ENCODE measurements at regions not wholly inside any gene's neighbourhood (a gene's known extent, or its start where the extent isn't known, plus 50 kb on each side); places are given as distances from the start of the nearest gene placed in this dataset.

GRCh38 chr4:160956875-160957274 is 1206.9 kb downstream of the FSTL5 start:
- FAIRE-seq (no peak), ATAC-seq (no peak), DNase-seq (ENCODE audit: low spot score) (no peak)
- Histone ChIP-seq H3K4me1 (ENCODE audit: insufficient read depth, low read length) (no peaks in the 10 kb centered on the region), H3K9me3 (ENCODE audit: low read length) (no peaks in the 10 kb centered on the region), H3K79me2 (ENCODE audit: insufficient read depth, low read length) (no peaks in the 10 kb centered on the region), H3K4me2 (ENCODE audit: low read depth, low read length) (no peak overlapping the region), H2AFZ (ENCODE audit: low read length) (no peak overlapping the region), H3K9ac (ENCODE audit: insufficient read depth, low read depth, low read length) (no peak overlapping the region), H4K20me1 (ENCODE audit: insufficient read depth, low read length) (no peaks in the 10 kb centered on the region), H3K4me3 (replicated peaks in 1 of 3; ENCODE audit: insufficient read depth in 1 of 3, low read depth in 2 of 3, low read length in 3 of 3) (no peak overlapping the region), H3K27ac (ENCODE audit: extremely low read length, insufficient read depth, low read length) (no peak overlapping the region), H3K27me3 (ENCODE audit: control insufficient read depth in 1 of 2, insufficient read depth in 2 of 2, low read length in 2 of 2) (no peaks in the 10 kb centered on the region), H3K36me3 (replicated peaks in 1 of 2; ENCODE audit: control insufficient read depth in 1 of 2, insufficient read depth in 2 of 2, low read length in 2 of 2) (no peaks in the 10 kb centered on the region)
- ChIA-PET POLR2A (no interaction called here), CTCF (ENCODE audit: low intra/inter-chr PET ratio, low total read pairs) (no interaction called here)
- in situ Hi-C loops (cut with HindIII; ENCODE audit: extremely low pct_ligation_motif_present, low pct_unique_long_range_greater_than_20kb): no loop called here
- BruUV-seq (replicated peaks): no TSS peak
- intact Hi-C loops (cut with micrococcal nuclease; ENCODE audit: unreplicated experiment): no loop called here
- TF ChIP-seq, protein P1, sequence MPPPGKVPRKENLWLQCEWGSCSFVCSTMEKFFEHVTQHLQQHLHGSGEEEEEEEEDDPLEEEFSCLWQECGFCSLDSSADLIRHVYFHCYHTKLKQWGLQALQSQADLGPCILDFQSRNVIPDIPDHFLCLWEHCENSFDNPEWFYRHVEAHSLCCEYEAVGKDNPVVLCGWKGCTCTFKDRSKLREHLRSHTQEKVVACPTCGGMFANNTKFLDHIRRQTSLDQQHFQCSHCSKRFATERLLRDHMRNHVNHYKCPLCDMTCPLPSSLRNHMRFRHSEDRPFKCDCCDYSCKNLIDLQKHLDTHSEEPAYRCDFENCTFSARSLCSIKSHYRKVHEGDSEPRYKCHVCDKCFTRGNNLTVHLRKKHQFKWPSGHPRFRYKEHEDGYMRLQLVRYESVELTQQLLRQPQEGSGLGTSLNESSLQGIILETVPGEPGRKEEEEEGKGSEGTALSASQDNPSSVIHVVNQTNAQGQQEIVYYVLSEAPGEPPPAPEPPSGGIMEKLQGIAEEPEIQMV (CRISPR knock-in tag; IDR thresholded peaks at IDR 0.05; ENCODE audit: low read depth): no peak
- no peak for TF ChIP-seq GLI4 (CRISPR knock-in tag; IDR thresholded peaks at IDR 0.05; ENCODE audit: borderline replicate concordance)
- TF ChIP-seq ONECUT2 (CRISPR knock-in tag; IDR thresholded peaks at IDR 0.05): no peak
- no peak for TF ChIP-seq SMC3 (IDR thresholded peaks at IDR 0.05; ENCODE audit: low read length)
- TF ChIP-seq FUBP1 (CRISPR knock-in tag; IDR thresholded peaks at IDR 0.05; ENCODE audit: borderline replicate concordance): no peak
- TF ChIP-seq ZNF816 (CRISPR knock-in tag; IDR thresholded peaks at IDR 0.05; ENCODE audit: borderline replicate concordance): no peak

DNA sequence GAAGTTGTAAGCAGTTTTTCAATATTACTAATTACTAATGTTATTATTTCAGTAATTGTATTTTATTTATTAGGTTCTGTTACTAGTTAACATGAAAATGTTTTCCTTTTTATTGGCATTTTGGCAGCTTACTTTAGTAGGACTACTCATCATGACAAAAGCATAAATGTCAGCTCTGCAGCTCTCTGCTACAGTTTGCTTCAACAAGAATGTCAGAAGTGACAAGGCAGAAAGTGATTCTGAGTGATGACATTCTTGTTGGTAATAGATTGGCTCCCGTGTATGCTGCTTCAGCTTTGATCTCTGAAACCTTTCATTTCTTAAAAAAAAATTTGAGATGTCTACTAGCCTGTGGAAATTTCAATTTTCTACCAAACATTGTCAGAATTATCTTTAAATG is 1193.9 kb downstream of the FSTL5 start:
- no peaks in the 10 kb centered on the region for H3K4me1 ChIP-seq (ENCODE audit: insufficient read depth, low read length)
- no peak overlapping the region for H3K4me2 ChIP-seq (ENCODE audit: low read depth, low read length)
- H3K27ac ChIP-seq (ENCODE audit: extremely low read length, insufficient read depth, low read length): no peak overlapping the region
- no peak overlapping the region for H3K9ac ChIP-seq (ENCODE audit: insufficient read depth, low read depth, low read length)
- no peaks in the 10 kb centered on the region for H3K9me3 ChIP-seq (ENCODE audit: low read length)
- ATAC-seq (no peak), DNase-seq (ENCODE audit: low spot score) (no peak), FAIRE-seq (no peak)
- ChIA-PET POLR2A (no interaction called here), CTCF (ENCODE audit: low intra/inter-chr PET ratio, low total read pairs) (no interaction called here)
- no peaks in the 10 kb centered on the region for H3K27me3 ChIP-seq (ENCODE audit: control insufficient read depth in 1 of 2, insufficient read depth in 2 of 2, low read length in 2 of 2)
- H4K20me1 ChIP-seq (ENCODE audit: insufficient read depth, low read length): no peaks in the 10 kb centered on the region
- no peaks in the 10 kb centered on the region for H3K79me2 ChIP-seq (ENCODE audit: insufficient read depth, low read length)
- intact Hi-C loops (cut with micrococcal nuclease; ENCODE audit: unreplicated experiment): no loop called here
- H3K4me3 ChIP-seq (replicated peaks in 1 of 3; ENCODE audit: insufficient read depth in 1 of 3, low read depth in 2 of 3, low read length in 3 of 3): no peak overlapping the region
- BruUV-seq (replicated peaks): no TSS peak
- H3K36me3 ChIP-seq (replicated peaks in 1 of 2; ENCODE audit: control insufficient read depth in 1 of 2, insufficient read depth in 2 of 2, low read length in 2 of 2): no peaks in the 10 kb centered on the region
- in situ Hi-C loops (cut with HindIII; ENCODE audit: extremely low pct_ligation_motif_present, low pct_unique_long_range_greater_than_20kb): no loop called here
- 0% methylated on average over 1 of the region's 1 CpG for WGBS (ENCODE audit: low lambda C conversion rate)
- no peak overlapping the region for H2AFZ ChIP-seq (ENCODE audit: low read length)
- TF ChIP-seq, protein P2, sequence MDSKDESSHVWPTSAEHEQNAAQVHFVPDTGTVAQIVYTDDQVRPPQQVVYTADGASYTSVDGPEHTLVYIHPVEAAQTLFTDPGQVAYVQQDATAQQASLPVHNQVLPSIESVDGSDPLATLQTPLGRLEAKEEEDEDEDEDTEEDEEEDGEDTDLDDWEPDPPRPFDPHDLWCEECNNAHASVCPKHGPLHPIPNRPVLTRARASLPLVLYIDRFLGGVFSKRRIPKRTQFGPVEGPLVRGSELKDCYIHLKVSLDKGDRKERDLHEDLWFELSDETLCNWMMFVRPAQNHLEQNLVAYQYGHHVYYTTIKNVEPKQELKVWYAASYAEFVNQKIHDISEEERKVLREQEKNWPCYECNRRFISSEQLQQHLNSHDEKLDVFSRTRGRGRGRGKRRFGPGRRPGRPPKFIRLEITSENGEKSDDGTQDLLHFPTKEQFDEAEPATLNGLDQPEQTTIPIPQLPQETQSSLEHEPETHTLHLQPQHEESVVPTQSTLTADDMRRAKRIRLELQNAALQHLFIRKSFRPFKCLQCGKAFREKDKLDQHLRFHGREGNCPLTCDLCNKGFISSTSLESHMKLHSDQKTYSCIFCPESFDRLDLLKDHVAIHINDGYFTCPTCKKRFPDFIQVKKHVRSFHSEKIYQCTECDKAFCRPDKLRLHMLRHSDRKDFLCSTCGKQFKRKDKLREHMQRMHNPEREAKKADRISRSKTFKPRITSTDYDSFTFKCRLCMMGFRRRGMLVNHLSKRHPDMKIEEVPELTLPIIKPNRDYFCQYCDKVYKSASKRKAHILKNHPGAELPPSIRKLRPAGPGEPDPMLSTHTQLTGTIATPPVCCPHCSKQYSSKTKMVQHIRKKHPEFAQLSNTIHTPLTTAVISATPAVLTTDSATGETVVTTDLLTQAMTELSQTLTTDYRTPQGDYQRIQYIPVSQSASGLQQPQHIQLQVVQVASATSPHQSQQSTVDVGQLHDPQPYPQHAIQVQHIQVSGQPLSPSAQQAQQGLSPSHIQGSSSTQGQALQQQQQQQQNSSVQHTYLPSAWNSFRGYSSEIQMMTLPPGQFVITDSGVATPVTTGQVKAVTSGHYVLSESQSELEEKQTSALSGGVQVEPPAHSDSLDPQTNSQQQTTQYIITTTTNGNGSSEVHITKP (CRISPR knock-in tag; IDR thresholded peaks at IDR 0.05; ENCODE audit: low read depth): no peak
- TF ChIP-seq SNRNP70 (IDR thresholded peaks at IDR 0.05; ENCODE audit: low read depth, low read length): no peak
- no peak for TF ChIP-seq ZNF232 (CRISPR knock-in tag; IDR thresholded peaks at IDR 0.05; ENCODE audit: borderline replicate concordance)
- no peak for TF ChIP-seq NFE2 (CRISPR knock-in tag; IDR thresholded peaks at IDR 0.05)
- no peak for TF ChIP-seq LBX2 (CRISPR knock-in tag; IDR thresholded peaks at IDR 0.05; ENCODE audit: borderline replicate concordance)
- TF ChIP-seq SIX4 (CRISPR knock-in tag; IDR thresholded peaks at IDR 0.05): no peak
